GM23248 (cell line): ENCODE measurements at regions not wholly inside any gene's neighbourhood (a gene's known extent, or its start where the extent isn't known, plus 50 kb on each side); places are given as distances from the start of the nearest gene placed in this dataset.

Source experiments
- EZH2 ChIP-seq: fragments of 200-600 bp; sonication (generic); IDR thresholded peaks from 2 replicates; pipeline ENCODE4 v1.6.1; 2018; ENCODE audit warnings: antibody characterized with exemption, mild to moderate bottlenecking; ENCODE audit not compliant: insufficient read depth, poor library complexity, severe bottlenecking
- EZH2phosphoT487 ChIP-seq: fragments of 200-600 bp; sonication (generic); IDR thresholded peaks from 2 replicates; pipeline ENCODE4 v1.6.1; 2018; ENCODE audit warnings: antibody characterized with exemption, moderate library complexity, mild to moderate bottlenecking, low read depth; ENCODE audit not compliant: insufficient read depth

- TF ChIP-seq EZH2 (no peak), EZH2phosphoT487 (no peak)
Measured at GRCh38 chr20:55469074-55469473, 536.2 kb downstream of the CBLN4 start.
